ENCODE measurements at regions not wholly inside any gene's neighbourhood (a gene's known extent, or its start where the extent isn't known, plus 50 kb on each side); places are given as distances from the start of the nearest gene placed in this dataset.

DNA sequence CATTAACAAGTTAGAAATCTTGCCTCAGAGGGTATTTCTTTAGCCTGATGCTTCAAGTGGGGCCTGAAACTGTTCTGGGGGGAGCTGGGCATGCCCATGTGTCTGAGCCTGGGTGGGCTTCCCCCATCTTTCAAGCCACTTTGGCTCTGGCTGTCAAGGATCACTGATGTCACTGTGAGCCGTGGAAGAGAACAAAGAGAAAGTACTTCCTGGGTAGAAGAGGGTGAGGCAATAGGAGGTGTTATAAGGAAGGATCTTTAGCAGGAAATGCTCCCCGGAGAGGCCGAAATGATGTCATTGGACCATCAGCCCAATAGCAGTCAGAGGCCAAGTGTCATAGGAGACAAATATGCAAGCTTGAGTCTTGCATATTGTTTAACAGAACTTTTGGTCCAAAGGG, 228.4 kb upstream of the MEX3C start:
- TF ChIP-seq, protein P1, sequence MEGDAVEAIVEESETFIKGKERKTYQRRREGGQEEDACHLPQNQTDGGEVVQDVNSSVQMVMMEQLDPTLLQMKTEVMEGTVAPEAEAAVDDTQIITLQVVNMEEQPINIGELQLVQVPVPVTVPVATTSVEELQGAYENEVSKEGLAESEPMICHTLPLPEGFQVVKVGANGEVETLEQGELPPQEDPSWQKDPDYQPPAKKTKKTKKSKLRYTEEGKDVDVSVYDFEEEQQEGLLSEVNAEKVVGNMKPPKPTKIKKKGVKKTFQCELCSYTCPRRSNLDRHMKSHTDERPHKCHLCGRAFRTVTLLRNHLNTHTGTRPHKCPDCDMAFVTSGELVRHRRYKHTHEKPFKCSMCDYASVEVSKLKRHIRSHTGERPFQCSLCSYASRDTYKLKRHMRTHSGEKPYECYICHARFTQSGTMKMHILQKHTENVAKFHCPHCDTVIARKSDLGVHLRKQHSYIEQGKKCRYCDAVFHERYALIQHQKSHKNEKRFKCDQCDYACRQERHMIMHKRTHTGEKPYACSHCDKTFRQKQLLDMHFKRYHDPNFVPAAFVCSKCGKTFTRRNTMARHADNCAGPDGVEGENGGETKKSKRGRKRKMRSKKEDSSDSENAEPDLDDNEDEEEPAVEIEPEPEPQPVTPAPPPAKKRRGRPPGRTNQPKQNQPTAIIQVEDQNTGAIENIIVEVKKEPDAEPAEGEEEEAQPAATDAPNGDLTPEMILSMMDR (conservative IDR thresholded peaks at IDR 0.05 in 1 of 2, IDR thresholded peaks at IDR 0.05 in 1 of 2; ENCODE audit: low read depth in 1 of 2, low read length in 2 of 2), result no peak
- no peak for TF ChIP-seq EZH2 (IDR thresholded peaks at IDR 0.05; ENCODE audit: low read length, missing control alignments)

Data from fibroblast of lung (primary cell).